GM12873 (cell line): ENCODE measurements at regions not wholly inside any gene's neighbourhood (a gene's known extent, or its start where the extent isn't known, plus 50 kb on each side); places are given as distances from the start of the nearest gene placed in this dataset.

Source experiments
- CTCF ChIP-seq: IDR thresholded peaks from 2 replicates; pipeline ENCODE4 v1.5.1; 2012; ENCODE audit warnings: low read depth, mild to moderate bottlenecking, moderate library complexity, low read length, control low read depth; ENCODE audit not compliant: insufficient read depth; ENCODE audit errors: missing control alignments

GRCh38 chr6:134849920-134850447 is 99.9 kb downstream of the ALDH8A1 start:
- no peak for TF ChIP-seq CTCF

GRCh38 chr6:134848076-134848475 is 101.8 kb downstream of the ALDH8A1 start:
- no peak for TF ChIP-seq CTCF

GRCh38 chr6:134846865-134847264 is 103.0 kb downstream of the ALDH8A1 start:
- no peak for TF ChIP-seq CTCF

GRCh38 chr6:134846031-134846430 is 103.9 kb downstream of the ALDH8A1 start:
- no peak for TF ChIP-seq CTCF

GRCh38 chr6:134844120-134844519 is 105.8 kb downstream of the ALDH8A1 start:
- no peak for TF ChIP-seq CTCF

- TF ChIP-seq CTCF, result no peak
These were observed 109.6 kb downstream of the ALDH8A1 start for GRCh38 chr6:134840086-134840867.

- TF ChIP-seq CTCF, result no peak
These were observed 113.9 kb downstream of the ALDH8A1 start for GRCh38 chr6:134835993-134836392.
